Fibroblast of pulmonary artery (primary cell): ENCODE measurements at regions not wholly inside any gene's neighbourhood (a gene's known extent, or its start where the extent isn't known, plus 50 kb on each side); places are given as distances from the start of the nearest gene placed in this dataset.

Experiments
- DNase-seq: peaks from one replicate; pipeline ENCODE4 v3.0.0-alpha.2; 2010; ENCODE audit warnings: low read depth
- H3K4me3 ChIP-seq: replicated peaks from 2 replicates; pipeline ENCODE4 v1.5.1; 2011; ENCODE audit warnings: low read depth, mild to moderate bottlenecking, control low read depth, low read length, moderate library complexity
- CTCF ChIP-seq: IDR thresholded peaks from 2 replicates; pipeline ENCODE4 v1.5.1; 2011; ENCODE audit warnings: mild to moderate bottlenecking, control low read depth, low read length, inconsistent platforms; ENCODE audit errors: missing control alignments

GRCh38 chr4:57475424-57475823 is 365.2 kb upstream of the IGFBP7 start:
- no peak for TF ChIP-seq CTCF
- DNase-seq, result no peak
- H3K4me3 ChIP-seq, result no peak overlapping the region

- no peak for DNase-seq
- H3K4me3 ChIP-seq, result no peak overlapping the region
- TF ChIP-seq CTCF, result no peak
These were observed 355.3 kb upstream of the IGFBP7 start for GRCh38 chr4:57465321-57466056.

- TF ChIP-seq CTCF, result no peak
- DNase-seq, result no peak
- no peak overlapping the region for H3K4me3 ChIP-seq
These were observed 352.7 kb upstream of the IGFBP7 start for GRCh38 chr4:57462843-57463242.

- no peak for TF ChIP-seq CTCF
- H3K4me3 ChIP-seq, result no peak overlapping the region
These were observed 350.8 kb upstream of the IGFBP7 start for GRCh38 chr4:57460967-57461366.

GRCh38 chr4:57448901-57449300 is 338.7 kb upstream of the IGFBP7 start:
- no peak for TF ChIP-seq CTCF
- H3K4me3 ChIP-seq, result no peak overlapping the region
- no peak for DNase-seq

More at GRCh38 chr4:57460967-57461366, 350.8 kb upstream of the IGFBP7 start:
- no peak for DNase-seq

GRCh38 chr4:57448452-57448851 is 338.3 kb upstream of the IGFBP7 start:
- no peak for TF ChIP-seq CTCF
- no peak overlapping the region for H3K4me3 ChIP-seq
- no peak for DNase-seq

- H3K4me3 ChIP-seq, result no peak overlapping the region
- DNase-seq, result no peak
- no peak for TF ChIP-seq CTCF
These were observed 336.1 kb upstream of the IGFBP7 start for GRCh38 chr4:57446266-57446665.
